ENCODE measurements at regions not wholly inside any gene's neighbourhood (a gene's known extent, or its start where the extent isn't known, plus 50 kb on each side); places are given as distances from the start of the nearest gene placed in this dataset.
"Not testable (repeated sequence)": the region's sequence is repeated elsewhere in the genome, so short reads cannot be mapped to it uniquely, and the experiment has no call there.

DNA sequence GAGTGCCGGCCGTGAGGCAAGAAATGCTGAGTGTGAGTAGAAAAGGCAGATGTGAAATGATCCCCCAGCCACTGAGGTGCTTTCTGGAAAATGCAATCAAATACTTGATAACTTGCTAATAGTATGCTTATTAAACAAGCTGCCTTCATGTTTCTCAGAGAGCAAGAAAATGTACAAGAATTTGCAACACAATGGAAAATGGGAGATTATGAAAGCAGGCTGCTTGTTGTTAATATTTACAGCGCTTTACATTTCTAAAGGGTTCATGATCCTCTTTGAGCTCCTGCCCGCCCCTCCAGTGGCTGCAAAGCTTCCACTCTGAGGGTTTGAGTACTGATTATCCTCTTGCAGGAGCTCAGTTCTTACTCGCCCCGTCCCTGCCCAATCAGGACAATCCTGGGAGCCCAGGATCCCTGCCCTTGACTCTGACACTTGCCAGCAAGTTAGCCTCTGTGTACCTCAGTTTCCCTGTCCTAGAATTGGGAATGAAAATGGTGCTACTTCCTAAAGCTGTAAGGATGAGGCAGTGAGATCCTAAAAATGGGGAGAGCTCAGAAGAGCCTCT, 645.1 kb downstream of the TBC1D22A start:
- no peaks in the 10 kb centered on the region for H3K36me3 ChIP-seq (ENCODE audit: insufficient read depth, low read depth, low read length)
- no peaks in the 10 kb centered on the region; the same call in 1 of the 2 replicates for H3K4me1 ChIP-seq (ENCODE audit: insufficient read depth, low read length)
- no peak overlapping the region for H3K4me3 ChIP-seq (ENCODE audit: low read length)
- no peak overlapping the region for H3K27ac ChIP-seq (ENCODE audit: low read length)
- H3K9ac ChIP-seq (ENCODE audit: low read depth, low read length): no peak overlapping the region
- no peaks in the 10 kb centered on the region for H3K27me3 ChIP-seq (ENCODE audit: insufficient read depth, low read length)
- H3K9me3 ChIP-seq (ENCODE audit: insufficient read depth, low read depth, low read length): no peaks in the 10 kb centered on the region

DNA sequence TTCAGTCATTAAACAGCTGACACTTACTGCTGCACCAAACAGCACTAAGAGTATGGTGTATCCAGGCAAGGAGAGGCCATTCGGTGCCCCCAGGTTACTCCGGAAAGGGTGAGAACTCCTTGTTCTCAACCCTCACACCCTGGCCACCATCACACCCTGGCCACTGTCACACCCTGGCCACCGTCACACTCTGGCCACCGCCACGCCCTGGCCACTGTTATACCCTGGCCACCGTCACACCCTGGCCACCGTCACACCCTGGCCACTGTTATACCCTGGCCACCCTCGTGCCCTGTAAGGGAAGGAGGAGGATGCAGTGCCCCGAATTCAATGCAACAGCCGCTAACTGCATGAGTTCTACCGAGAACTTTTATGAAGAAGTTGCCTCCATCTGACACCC, 644.4 kb downstream of the TBC1D22A start:
- Histone ChIP-seq H3K27me3 (ENCODE audit: insufficient read depth, low read length) (no peaks in the 10 kb centered on the region), H3K9ac (ENCODE audit: low read depth, low read length) (no peak overlapping the region), H3K9me3 (ENCODE audit: insufficient read depth, low read depth, low read length) (no peaks in the 10 kb centered on the region)

DNA sequence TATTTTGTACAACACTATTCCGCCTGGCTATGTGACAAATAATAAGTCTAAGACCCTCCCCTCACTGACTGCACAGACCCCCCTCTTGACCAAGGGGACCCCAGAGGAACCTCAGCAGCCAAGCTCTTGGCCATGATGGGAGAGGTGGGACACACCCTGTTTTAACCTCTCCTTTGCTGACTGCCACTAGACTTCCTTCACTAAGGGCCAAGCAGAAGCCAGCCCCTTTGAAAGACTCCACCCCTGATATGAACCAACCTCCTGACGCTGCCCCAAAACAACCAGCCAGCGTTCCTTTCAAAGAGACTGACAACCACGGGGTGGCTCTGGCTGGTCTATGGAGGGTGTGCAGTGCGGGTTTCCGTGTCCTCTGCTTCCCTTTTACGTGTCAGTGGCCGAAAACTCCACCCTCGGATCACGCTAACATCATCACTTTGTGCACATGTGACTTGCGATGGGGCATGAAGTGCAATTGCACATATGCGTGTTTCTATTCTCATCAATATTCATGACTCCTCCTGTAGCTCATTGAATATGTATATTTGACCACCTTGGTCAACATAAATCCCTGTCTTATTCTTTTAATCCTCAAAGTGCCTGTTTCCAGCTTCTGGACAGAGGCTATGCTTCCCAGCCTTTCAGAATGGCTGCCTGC, 643.9 kb downstream of the TBC1D22A start:
- Histone ChIP-seq H3K9ac (ENCODE audit: low read depth, low read length) (no peak overlapping the region), H3K27ac (ENCODE audit: low read length) (no peak overlapping the region), H3K36me3 (ENCODE audit: insufficient read depth, low read depth, low read length) (no peaks in the 10 kb centered on the region), H3K4me3 (ENCODE audit: low read length) (no peak overlapping the region), H3K27me3 (ENCODE audit: insufficient read depth, low read length) (no peaks in the 10 kb centered on the region), H3K4me1 (ENCODE audit: insufficient read depth, low read length) (no peaks in the 10 kb centered on the region; the same call in 1 of the 2 replicates), H3K9me3 (ENCODE audit: insufficient read depth, low read depth, low read length) (no peaks in the 10 kb centered on the region)

More for the DNA sequence above, 644.4 kb downstream of the TBC1D22A start:
- Histone ChIP-seq H3K27ac (ENCODE audit: low read length) (no peak overlapping the region), H3K4me1 (ENCODE audit: insufficient read depth, low read length) (no peaks in the 10 kb centered on the region; the same call in 1 of the 2 replicates), H3K36me3 (ENCODE audit: insufficient read depth, low read depth, low read length) (no peaks in the 10 kb centered on the region), H3K4me3 (ENCODE audit: low read length) (no peak overlapping the region)

DNA sequence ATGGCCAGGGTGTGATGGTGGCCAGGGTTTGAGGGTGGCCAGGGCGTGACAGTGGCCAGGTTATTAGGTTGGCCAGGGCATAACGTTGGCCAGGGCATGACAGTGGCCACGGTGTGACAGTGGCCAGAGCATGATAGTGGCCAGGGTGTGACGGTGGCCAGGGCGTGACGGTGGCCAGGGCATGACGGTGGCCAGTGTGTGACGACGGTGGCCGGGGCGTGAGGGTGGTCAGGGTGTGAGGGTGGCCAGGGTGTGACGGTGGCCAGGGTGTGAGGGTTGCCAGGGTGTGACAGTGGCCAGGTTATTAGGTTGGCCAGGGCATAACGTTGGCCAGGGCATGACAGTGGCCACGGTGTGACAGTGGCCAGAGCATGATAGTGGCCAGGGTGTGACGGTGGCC, 642.8 kb downstream of the TBC1D22A start:
- not testable (repeated sequence) for H3K9me3 ChIP-seq (ENCODE audit: insufficient read depth, low read depth, low read length); H3K27ac ChIP-seq (ENCODE audit: low read length); H3K9ac ChIP-seq (ENCODE audit: low read depth, low read length); H3K4me1 ChIP-seq (ENCODE audit: insufficient read depth, low read length); H3K4me3 ChIP-seq (ENCODE audit: low read length); H3K27me3 ChIP-seq (ENCODE audit: insufficient read depth, low read length); H3K36me3 ChIP-seq (ENCODE audit: insufficient read depth, low read depth, low read length)

DNA sequence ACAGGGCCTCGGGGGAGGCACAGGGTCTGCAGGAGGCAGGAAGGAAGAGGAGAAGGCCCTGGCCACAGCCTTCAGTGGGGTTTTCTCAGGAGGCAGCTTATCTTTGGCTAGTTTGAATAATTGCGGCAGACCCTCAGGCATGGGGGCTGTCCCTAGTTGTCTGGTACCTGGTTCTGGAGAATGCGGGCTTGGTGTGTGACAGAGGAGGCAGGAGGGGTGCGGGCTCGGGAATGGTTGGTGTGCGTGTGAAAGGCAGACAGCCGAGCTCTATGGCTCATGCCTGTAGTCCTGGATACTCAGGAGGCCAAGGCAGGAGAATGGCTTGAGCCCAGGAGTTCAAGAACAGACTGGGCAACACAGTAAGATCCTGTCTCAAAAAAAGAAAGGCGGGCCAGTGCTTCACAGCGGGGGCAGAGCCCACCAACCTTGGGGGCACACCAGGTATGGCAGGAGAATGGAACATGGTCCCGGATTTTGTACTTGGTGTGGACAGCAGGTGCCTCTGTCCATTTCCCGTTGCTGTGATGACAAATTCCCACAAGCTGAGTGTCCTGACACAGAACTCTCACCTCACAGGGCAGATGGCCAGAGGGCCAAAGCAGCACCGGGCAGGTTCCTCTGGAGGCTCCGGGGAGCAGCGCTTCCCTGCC, 640.6 kb downstream of the TBC1D22A start:
- Histone ChIP-seq H3K27ac (ENCODE audit: low read length) (no peak overlapping the region), H3K4me1 (ENCODE audit: insufficient read depth, low read length) (no peaks in the 10 kb centered on the region), H3K4me3 (ENCODE audit: low read length) (no peak overlapping the region), H3K36me3 (ENCODE audit: insufficient read depth, low read depth, low read length) (no peaks in the 10 kb centered on the region), H3K9me3 (ENCODE audit: insufficient read depth, low read depth, low read length) (no peaks in the 10 kb centered on the region), H3K27me3 (ENCODE audit: insufficient read depth, low read length) (no peaks in the 10 kb centered on the region), H3K9ac (ENCODE audit: low read depth, low read length) (no peak overlapping the region)

DNA sequence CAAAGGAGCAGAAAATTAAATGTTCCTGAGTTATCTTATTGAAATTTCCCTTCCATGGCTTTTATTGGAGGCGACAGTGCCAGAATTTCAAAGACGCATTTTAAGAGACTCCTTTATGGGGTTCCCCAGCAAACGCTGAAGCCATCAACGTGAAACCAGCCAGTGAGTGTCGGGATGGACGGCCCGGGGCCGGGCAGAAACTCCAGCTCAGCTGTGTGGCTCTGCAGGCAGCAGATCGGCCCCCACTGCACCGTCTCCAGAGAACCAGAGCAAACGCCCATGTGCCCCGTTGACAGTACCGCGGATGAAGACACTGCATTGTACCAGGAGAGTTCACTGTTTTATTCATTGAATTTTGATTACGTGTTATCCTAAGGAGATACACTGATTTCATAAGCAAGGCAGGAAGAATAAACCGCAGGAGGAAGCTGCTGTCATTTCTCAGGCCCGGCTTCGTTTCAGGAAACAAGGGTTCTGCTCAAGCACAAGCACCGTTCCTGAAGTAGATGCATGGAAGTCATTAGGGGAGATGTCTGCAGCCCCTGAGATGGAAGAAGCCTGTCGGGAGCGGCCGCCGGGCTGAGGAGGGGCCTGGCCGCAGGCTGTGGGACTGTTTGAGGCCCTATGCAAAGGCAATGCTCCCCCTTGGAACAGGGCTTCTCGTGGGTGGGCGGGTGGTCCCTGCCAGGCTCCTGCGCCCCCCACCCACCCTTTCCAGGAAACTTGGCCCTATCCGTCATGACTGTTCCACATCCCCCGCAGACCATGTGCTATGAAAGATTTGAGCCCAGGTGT, 639.7 kb downstream of the TBC1D22A start:
- Histone ChIP-seq H3K36me3 (ENCODE audit: insufficient read depth, low read depth, low read length) (no peaks in the 10 kb centered on the region), H3K9me3 (ENCODE audit: insufficient read depth, low read depth, low read length) (no peaks in the 10 kb centered on the region), H3K27ac (ENCODE audit: low read length) (no peak overlapping the region), H3K9ac (ENCODE audit: low read depth, low read length) (no peak overlapping the region), H3K27me3 (ENCODE audit: insufficient read depth, low read length) (no peaks in the 10 kb centered on the region), H3K4me1 (ENCODE audit: insufficient read depth, low read length) (no peaks in the 10 kb centered on the region), H3K4me3 (ENCODE audit: low read length) (no peak overlapping the region)

DNA sequence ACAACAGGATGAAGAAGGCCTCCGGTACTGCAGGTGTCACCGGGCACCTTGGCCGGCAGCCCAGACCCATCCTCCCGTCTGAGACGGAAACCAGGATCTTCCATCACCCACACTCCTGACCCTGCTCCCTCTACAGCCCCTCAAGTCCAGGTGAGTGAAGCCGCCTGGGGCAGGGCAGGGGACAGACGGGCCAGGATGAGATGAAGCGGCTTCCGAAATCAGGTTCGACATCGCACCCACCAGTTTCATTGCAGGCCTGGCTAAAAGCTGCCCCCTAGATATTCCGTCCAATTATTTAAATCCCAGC, 639.1 kb downstream of the TBC1D22A start:
- Histone ChIP-seq H3K27me3 (ENCODE audit: insufficient read depth, low read length) (no peaks in the 10 kb centered on the region), H3K36me3 (ENCODE audit: insufficient read depth, low read depth, low read length) (no peaks in the 10 kb centered on the region), H3K27ac (ENCODE audit: low read length) (no peak overlapping the region), H3K9ac (ENCODE audit: low read depth, low read length) (no peak overlapping the region), H3K9me3 (ENCODE audit: insufficient read depth, low read depth, low read length) (no peaks in the 10 kb centered on the region), H3K4me3 (ENCODE audit: low read length) (no peak overlapping the region), H3K4me1 (ENCODE audit: insufficient read depth, low read length) (no peaks in the 10 kb centered on the region)

DNA sequence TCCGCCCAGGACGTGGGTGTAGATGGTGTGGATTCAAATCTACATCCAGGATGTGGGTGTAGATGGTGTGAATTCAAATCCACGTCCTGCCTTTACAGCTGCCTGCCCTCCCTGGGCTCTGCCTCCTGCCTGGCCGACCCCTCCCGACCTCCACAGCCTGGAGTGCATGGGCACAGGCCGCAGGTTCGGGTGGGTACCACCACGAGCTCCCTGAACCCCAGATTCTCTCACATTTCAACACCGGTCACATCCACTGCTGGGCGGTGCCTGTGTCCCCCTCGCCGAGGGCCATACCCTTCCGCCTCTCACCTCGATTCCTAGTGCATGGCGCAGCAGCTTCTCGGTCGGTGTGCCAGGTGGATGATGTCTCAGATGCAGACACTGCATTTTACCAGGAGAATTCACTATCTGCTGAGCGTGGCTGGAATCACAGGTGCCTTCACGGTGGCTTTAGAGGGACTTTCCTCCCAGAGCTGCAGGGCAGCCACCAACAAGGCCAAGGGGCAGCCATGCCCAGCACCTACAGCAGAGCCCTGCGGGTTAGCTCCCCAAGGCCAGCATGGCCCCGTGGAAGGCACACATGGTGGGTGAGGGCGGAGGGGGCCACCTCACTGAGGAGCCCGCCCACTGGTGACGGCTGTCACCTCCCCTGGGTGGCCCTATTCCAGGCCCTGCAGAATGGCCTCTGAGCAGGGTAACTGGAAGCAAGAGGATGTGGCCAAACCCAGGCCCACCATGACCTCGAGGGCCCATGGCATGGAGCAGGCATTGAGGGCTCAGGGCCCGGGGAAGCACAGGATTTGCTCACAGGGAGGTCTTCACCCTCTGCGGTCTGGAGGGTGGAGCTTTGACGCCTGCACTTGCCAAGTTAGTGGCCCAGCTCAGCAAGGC, 638.5 kb downstream of the TBC1D22A start:
- no peak overlapping the region for H3K4me3 ChIP-seq (ENCODE audit: low read length)
- H3K27ac ChIP-seq (ENCODE audit: low read length): no peak overlapping the region
- H3K9me3 ChIP-seq (ENCODE audit: insufficient read depth, low read depth, low read length): no peaks in the 10 kb centered on the region
- H3K27me3 ChIP-seq (ENCODE audit: insufficient read depth, low read length): no peaks in the 10 kb centered on the region
- no peaks in the 10 kb centered on the region for H3K36me3 ChIP-seq (ENCODE audit: insufficient read depth, low read depth, low read length)
- H3K4me1 ChIP-seq (ENCODE audit: insufficient read depth, low read length): no peaks in the 10 kb centered on the region
- no peak overlapping the region for H3K9ac ChIP-seq (ENCODE audit: low read depth, low read length)

DNA sequence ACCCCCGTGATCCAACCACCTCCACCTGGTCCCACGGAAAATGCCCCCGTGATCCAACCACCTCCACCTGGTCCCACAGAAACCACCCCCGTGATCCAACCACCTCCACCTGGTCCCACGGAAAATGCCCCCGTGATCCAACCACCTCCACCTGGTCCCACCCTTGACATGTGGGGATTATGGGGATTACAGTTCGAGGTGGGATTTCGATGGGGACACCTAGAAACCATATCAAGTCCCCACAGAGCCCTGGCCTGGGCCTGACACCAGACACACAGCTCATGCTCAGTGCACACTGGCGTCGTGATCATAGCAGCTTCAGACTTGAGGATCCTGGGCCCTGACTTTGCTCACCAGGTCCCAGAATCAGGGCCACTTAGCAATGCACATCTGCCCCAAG, 637.7 kb downstream of the TBC1D22A start:
- not testable (repeated sequence) for H3K9me3 ChIP-seq (ENCODE audit: insufficient read depth, low read depth, low read length); H3K27ac ChIP-seq (ENCODE audit: low read length)

DNA sequence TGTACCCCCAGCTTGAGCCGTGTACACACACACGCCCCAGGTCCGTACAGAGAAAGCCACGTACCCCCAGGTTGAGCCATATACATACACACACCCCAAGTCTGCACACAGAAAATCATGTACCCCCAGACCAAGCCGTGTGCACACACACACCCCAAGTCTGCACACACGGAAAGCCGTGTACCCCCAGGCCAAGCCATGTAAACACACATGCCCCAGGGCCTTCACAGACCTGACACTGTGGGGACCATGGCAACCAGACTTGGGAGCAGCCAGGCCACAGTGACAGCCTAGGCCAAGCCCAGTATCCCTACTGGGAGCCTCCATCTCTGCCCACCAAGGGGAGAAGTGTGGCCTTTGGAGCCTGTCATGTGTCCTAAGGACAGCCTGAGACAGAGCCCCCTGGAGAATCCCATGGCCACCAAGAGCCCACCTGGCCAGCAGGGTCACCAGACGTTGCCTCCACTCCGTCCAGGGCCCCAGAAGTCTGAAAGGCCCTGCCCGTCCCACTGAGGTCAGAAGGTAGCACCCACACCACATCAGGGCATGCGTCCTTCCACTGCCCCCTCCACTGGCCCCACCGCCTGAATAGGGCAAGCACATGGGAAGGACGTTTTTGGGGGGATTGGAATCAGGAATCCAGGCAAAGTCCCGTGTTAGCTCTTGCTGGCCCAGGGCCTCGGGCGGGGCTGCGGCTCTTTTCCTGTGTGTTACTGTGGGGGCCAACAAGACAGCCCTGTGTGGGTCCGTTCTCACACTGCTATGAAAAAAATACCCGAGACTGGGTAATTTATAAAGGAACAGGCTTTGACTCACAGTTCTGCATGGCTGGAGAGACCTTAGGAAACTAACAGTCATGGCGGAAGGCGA, 636.7 kb downstream of the TBC1D22A start:
- H3K4me3 ChIP-seq (ENCODE audit: low read length): no peak overlapping the region
- no peaks in the 10 kb centered on the region for H3K27me3 ChIP-seq (ENCODE audit: insufficient read depth, low read length)
- H3K27ac ChIP-seq (ENCODE audit: low read length): no peak overlapping the region
- no peaks in the 10 kb centered on the region for H3K36me3 ChIP-seq (ENCODE audit: insufficient read depth, low read depth, low read length)
- H3K4me1 ChIP-seq (ENCODE audit: insufficient read depth, low read length): no peaks in the 10 kb centered on the region
- H3K9me3 ChIP-seq (ENCODE audit: insufficient read depth, low read depth, low read length): no peaks in the 10 kb centered on the region
- no peak overlapping the region for H3K9ac ChIP-seq (ENCODE audit: low read depth, low read length)

More for the DNA sequence above, 637.7 kb downstream of the TBC1D22A start:
- H3K27me3 ChIP-seq (ENCODE audit: insufficient read depth, low read length); H3K4me3 ChIP-seq (ENCODE audit: low read length); H3K9ac ChIP-seq (ENCODE audit: low read depth, low read length); H3K4me1 ChIP-seq (ENCODE audit: insufficient read depth, low read length); H3K36me3 ChIP-seq (ENCODE audit: insufficient read depth, low read depth, low read length): not testable (repeated sequence)

Measured in iPS-20b (cell line).